ENCODE measurements at regions not wholly inside any gene's neighbourhood (a gene's known extent, or its start where the extent isn't known, plus 50 kb on each side); places are given as distances from the start of the nearest gene placed in this dataset.

GRCh38 chr5:165242646-165243045, 1737.2 kb downstream of the MAT2B start:
- 90 to 100% methylated on average over 2 of the region's 2 CpGs for WGBS, 2 experiments
- Histone ChIP-seq H3K4me1 (ENCODE audit: control insufficient read depth, insufficient read depth, low read length) (no peaks in the 10 kb centered on the region), H3K27ac (ENCODE audit: insufficient read depth, low read depth, low read length, poor library complexity, severe bottlenecking) (no peak overlapping the region), H3K36me3 (ENCODE audit: control insufficient read depth, insufficient read depth, low read length) (no peaks in the 10 kb centered on the region), H3K4me3 (ENCODE audit: insufficient read depth, low read depth, low read length) (no peak overlapping the region), H3K9me3 (ENCODE audit: control insufficient read depth, low read length) (no peaks in the 10 kb centered on the region), H3K27me3 (ENCODE audit: control insufficient read depth, insufficient read depth, low read length, poor library complexity, severe bottlenecking) (no peaks in the 10 kb centered on the region)

GRCh38 chr5:165244407-165244806, 1739.0 kb downstream of the MAT2B start:
- Histone ChIP-seq H3K27me3 (ENCODE audit: control insufficient read depth, insufficient read depth, low read length, poor library complexity, severe bottlenecking) (no peaks in the 10 kb centered on the region), H3K27ac (ENCODE audit: insufficient read depth, low read depth, low read length, poor library complexity, severe bottlenecking) (no peak overlapping the region), H3K4me3 (ENCODE audit: insufficient read depth, low read depth, low read length) (no peak overlapping the region), H3K9me3 (ENCODE audit: control insufficient read depth, low read length) (no peaks in the 10 kb centered on the region), H3K36me3 (ENCODE audit: control insufficient read depth, insufficient read depth, low read length) (no peaks in the 10 kb centered on the region), H3K4me1 (ENCODE audit: control insufficient read depth, insufficient read depth, low read length) (no peaks in the 10 kb centered on the region)
- WGBS, 2 experiments: 88 to 93% methylated on average over 2 of the region's 3 CpGs

GRCh38 chr5:165258197-165258771, 1752.9 kb downstream of the MAT2B start:
- Histone ChIP-seq H3K27me3 (ENCODE audit: control insufficient read depth, insufficient read depth, low read length, poor library complexity, severe bottlenecking) (no peaks in the 10 kb centered on the region), H3K27ac (ENCODE audit: insufficient read depth, low read depth, low read length, poor library complexity, severe bottlenecking) (no peak overlapping the region), H3K4me3 (ENCODE audit: insufficient read depth, low read depth, low read length) (no peak overlapping the region), H3K9me3 (ENCODE audit: control insufficient read depth, low read length) (no peaks in the 10 kb centered on the region), H3K4me1 (ENCODE audit: control insufficient read depth, insufficient read depth, low read length) (peaks cover 4% of the 10 kb centered on the region), H3K36me3 (ENCODE audit: control insufficient read depth, insufficient read depth, low read length) (no peaks in the 10 kb centered on the region)
- WGBS, 2 experiments: 84 to 91% methylated on average over 6 of the region's 6 CpGs

- peaks cover 4% of the 10 kb centered on the region for H3K4me1 ChIP-seq (ENCODE audit: control insufficient read depth, insufficient read depth, low read length)
- no peaks in the 10 kb centered on the region for H3K36me3 ChIP-seq (ENCODE audit: control insufficient read depth, insufficient read depth, low read length)
- no peaks in the 10 kb centered on the region for H3K9me3 ChIP-seq (ENCODE audit: control insufficient read depth, low read length)
- no peaks in the 10 kb centered on the region for H3K27me3 ChIP-seq (ENCODE audit: control insufficient read depth, insufficient read depth, low read length, poor library complexity, severe bottlenecking)
- H3K4me3 ChIP-seq (ENCODE audit: insufficient read depth, low read depth, low read length): no peak overlapping the region
- no peak overlapping the region for H3K27ac ChIP-seq (ENCODE audit: insufficient read depth, low read depth, low read length, poor library complexity, severe bottlenecking)
Observed at GRCh38 chr5:165260426-165260825, 1755.0 kb downstream of the MAT2B start.

DNA sequence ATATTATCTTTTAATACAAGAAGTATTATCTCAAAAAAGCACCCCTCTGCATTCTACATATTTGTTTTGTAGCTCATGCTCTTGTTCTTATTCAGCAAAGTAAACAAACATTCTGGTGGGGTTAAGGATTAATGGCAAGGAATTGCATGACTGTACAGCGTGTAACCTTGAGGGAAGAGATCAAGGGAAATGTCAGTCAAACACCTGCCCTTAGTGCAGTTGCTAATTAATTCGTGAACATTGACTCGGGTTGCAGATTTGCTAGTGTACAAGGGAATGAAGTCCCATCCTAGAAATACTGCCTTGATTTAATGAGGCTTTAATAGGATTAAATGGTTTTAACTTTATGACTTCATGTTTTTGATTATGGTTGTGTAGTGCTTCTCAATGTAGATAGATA, 1758.1 kb downstream of the MAT2B start:
- H3K27me3 ChIP-seq (ENCODE audit: control insufficient read depth, insufficient read depth, low read length, poor library complexity, severe bottlenecking): no peaks in the 10 kb centered on the region
- H3K4me3 ChIP-seq (ENCODE audit: insufficient read depth, low read depth, low read length): no peak overlapping the region
- no peaks in the 10 kb centered on the region for H3K9me3 ChIP-seq (ENCODE audit: control insufficient read depth, low read length)
- WGBS, 2 experiments: 94 to 97% methylated on average over 3 of the region's 3 CpGs
- H3K4me1 ChIP-seq (ENCODE audit: control insufficient read depth, insufficient read depth, low read length): peaks cover 1% of the 10 kb centered on the region
- H3K36me3 ChIP-seq (ENCODE audit: control insufficient read depth, insufficient read depth, low read length): no peaks in the 10 kb centered on the region
- no peak overlapping the region for H3K27ac ChIP-seq (ENCODE audit: insufficient read depth, low read depth, low read length, poor library complexity, severe bottlenecking)

- no peak overlapping the region for H3K27ac ChIP-seq (ENCODE audit: insufficient read depth, low read depth, low read length, poor library complexity, severe bottlenecking)
- H3K27me3 ChIP-seq (ENCODE audit: control insufficient read depth, insufficient read depth, low read length, poor library complexity, severe bottlenecking): no peaks in the 10 kb centered on the region
- 72 to 74% methylated on average over 4 of the region's 4 CpGs for WGBS, 2 experiments
- H3K9me3 ChIP-seq (ENCODE audit: control insufficient read depth, low read length): no peaks in the 10 kb centered on the region
- no peak overlapping the region for H3K4me3 ChIP-seq (ENCODE audit: insufficient read depth, low read depth, low read length)
- no peaks in the 10 kb centered on the region for H3K36me3 ChIP-seq (ENCODE audit: control insufficient read depth, insufficient read depth, low read length)
- no peaks in the 10 kb centered on the region for H3K4me1 ChIP-seq (ENCODE audit: control insufficient read depth, insufficient read depth, low read length)
Observed at GRCh38 chr5:165266939-165267338, 1761.5 kb downstream of the MAT2B start.

- H3K27me3 ChIP-seq (ENCODE audit: control insufficient read depth, insufficient read depth, low read length, poor library complexity, severe bottlenecking): no peaks in the 10 kb centered on the region
- H3K9me3 ChIP-seq (ENCODE audit: control insufficient read depth, low read length): no peaks in the 10 kb centered on the region
- no peaks in the 10 kb centered on the region for H3K4me1 ChIP-seq (ENCODE audit: control insufficient read depth, insufficient read depth, low read length)
- 94 to 100% methylated on average over 1 to 2 of the region's 2 CpGs for WGBS, 2 experiments
- H3K27ac ChIP-seq (ENCODE audit: insufficient read depth, low read depth, low read length, poor library complexity, severe bottlenecking): no peak overlapping the region
- H3K36me3 ChIP-seq (ENCODE audit: control insufficient read depth, insufficient read depth, low read length): no peaks in the 10 kb centered on the region
- no peak overlapping the region for H3K4me3 ChIP-seq (ENCODE audit: insufficient read depth, low read depth, low read length)
Observed at GRCh38 chr5:165272436-165272835, 1767.0 kb downstream of the MAT2B start.

DNA sequence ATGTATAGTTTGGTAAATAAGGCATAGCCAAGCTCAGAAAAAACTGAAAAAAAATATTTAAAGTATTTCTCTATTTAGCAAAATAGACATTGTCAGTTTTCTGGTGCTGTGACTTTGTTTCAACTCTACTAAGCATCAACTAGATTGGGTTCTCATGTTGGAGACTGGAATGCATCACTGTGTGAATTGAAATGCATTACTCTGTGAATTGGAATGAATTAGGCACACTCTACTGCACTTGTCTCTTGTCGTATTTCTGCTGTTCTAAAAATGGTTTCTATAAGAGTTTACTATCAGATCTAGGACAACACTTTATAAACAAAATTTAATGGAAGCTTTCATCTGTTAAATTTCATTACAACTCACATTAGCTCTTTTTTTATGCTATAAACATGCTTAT, 1772.2 kb downstream of the MAT2B start:
- 100% methylated on average over 1 of the region's 1 CpG for WGBS, 2 experiments
- Histone ChIP-seq H3K27ac (ENCODE audit: insufficient read depth, low read depth, low read length, poor library complexity, severe bottlenecking) (no peak overlapping the region), H3K27me3 (ENCODE audit: control insufficient read depth, insufficient read depth, low read length, poor library complexity, severe bottlenecking) (no peaks in the 10 kb centered on the region), H3K9me3 (ENCODE audit: control insufficient read depth, low read length) (no peaks in the 10 kb centered on the region), H3K4me1 (ENCODE audit: control insufficient read depth, insufficient read depth, low read length) (no peaks in the 10 kb centered on the region), H3K4me3 (ENCODE audit: insufficient read depth, low read depth, low read length) (no peak overlapping the region), H3K36me3 (ENCODE audit: control insufficient read depth, insufficient read depth, low read length) (no peaks in the 10 kb centered on the region)

GRCh38 chr5:165282491-165282890, 1777.1 kb downstream of the MAT2B start:
- Histone ChIP-seq H3K4me3 (ENCODE audit: insufficient read depth, low read depth, low read length) (no peak overlapping the region), H3K27me3 (ENCODE audit: control insufficient read depth, insufficient read depth, low read length, poor library complexity, severe bottlenecking) (no peaks in the 10 kb centered on the region), H3K9me3 (ENCODE audit: control insufficient read depth, low read length) (no peaks in the 10 kb centered on the region), H3K27ac (ENCODE audit: insufficient read depth, low read depth, low read length, poor library complexity, severe bottlenecking) (no peak overlapping the region), H3K36me3 (ENCODE audit: control insufficient read depth, insufficient read depth, low read length) (no peaks in the 10 kb centered on the region), H3K4me1 (ENCODE audit: control insufficient read depth, insufficient read depth, low read length) (no peaks in the 10 kb centered on the region)
- 92 to 97% methylated on average over 1 of the region's 1 CpG for WGBS, 2 experiments

GRCh38 chr5:165286692-165287091, 1781.3 kb downstream of the MAT2B start:
- whole genome bisulfite sequencing, 2 experiments: 93 to 94% methylated on average over 2 of the region's 2 CpGs
- Histone ChIP-seq H3K27me3 (ENCODE audit: control insufficient read depth, insufficient read depth, low read length, poor library complexity, severe bottlenecking) (no peaks in the 10 kb centered on the region), H3K4me3 (ENCODE audit: insufficient read depth, low read depth, low read length) (no peak overlapping the region), H3K27ac (ENCODE audit: insufficient read depth, low read depth, low read length, poor library complexity, severe bottlenecking) (no peak overlapping the region), H3K4me1 (ENCODE audit: control insufficient read depth, insufficient read depth, low read length) (no peaks in the 10 kb centered on the region), H3K9me3 (ENCODE audit: control insufficient read depth, low read length) (no peaks in the 10 kb centered on the region), H3K36me3 (ENCODE audit: control insufficient read depth, insufficient read depth, low read length) (no peaks in the 10 kb centered on the region)

GRCh38 chr5:165290535-165290934, 1785.1 kb downstream of the MAT2B start:
- Histone ChIP-seq H3K4me3 (ENCODE audit: insufficient read depth, low read depth, low read length) (no peak overlapping the region), H3K27me3 (ENCODE audit: control insufficient read depth, insufficient read depth, low read length, poor library complexity, severe bottlenecking) (no peaks in the 10 kb centered on the region), H3K9me3 (ENCODE audit: control insufficient read depth, low read length) (no peaks in the 10 kb centered on the region), H3K27ac (ENCODE audit: insufficient read depth, low read depth, low read length, poor library complexity, severe bottlenecking) (no peak overlapping the region), H3K4me1 (ENCODE audit: control insufficient read depth, insufficient read depth, low read length) (no peaks in the 10 kb centered on the region), H3K36me3 (ENCODE audit: control insufficient read depth, insufficient read depth, low read length) (no peaks in the 10 kb centered on the region)
- 50 to 100% methylated on average over 1 to 2 of the region's 2 CpGs for WGBS, 2 experiments

All from ectodermal cell (in vitro differentiated cells).